ENCODE measurements at regions not wholly inside any gene's neighbourhood (a gene's known extent, or its start where the extent isn't known, plus 50 kb on each side); places are given as distances from the start of the nearest gene placed in this dataset.

DNA sequence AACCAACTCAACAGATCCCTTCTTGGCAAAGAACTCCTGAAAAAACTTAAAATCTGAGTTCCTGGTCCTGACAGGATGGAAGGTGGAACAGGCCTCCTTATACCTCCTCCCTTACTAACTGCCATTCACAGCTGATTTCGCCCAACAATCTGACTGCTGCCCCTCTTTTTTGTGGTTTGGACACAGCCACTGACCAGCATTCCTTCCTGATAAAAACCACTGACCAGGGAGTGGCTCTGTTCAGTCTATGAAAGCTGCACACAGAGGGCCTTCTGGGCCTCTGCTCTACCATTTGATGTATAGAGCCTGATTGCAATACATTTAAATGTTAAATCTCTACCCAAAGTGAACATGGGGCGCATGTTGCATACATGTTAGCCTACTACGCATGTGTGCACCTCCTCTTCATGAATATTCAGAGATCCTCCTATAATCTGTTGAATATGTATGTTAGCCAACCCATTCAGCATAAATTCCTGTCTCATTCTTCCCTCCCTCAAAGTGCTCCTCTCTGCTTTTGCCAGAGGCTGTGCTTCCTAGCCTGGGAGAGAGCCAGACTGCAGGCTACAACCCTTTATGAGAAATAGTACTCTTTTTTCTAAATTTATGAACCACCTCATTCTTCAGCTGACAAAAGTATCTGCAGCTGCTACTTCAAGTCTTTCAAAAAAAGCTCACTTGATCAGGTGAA is 93.7 kb upstream of the MRPS30 start:
- DNase-seq: no peak

GRCh38 chr5:44713446-44713845 is 95.3 kb upstream of the MRPS30 start:
- Histone ChIP-seq H3K27me3 (no peaks in the 10 kb centered on the region), H3K4me3 (no peak overlapping the region), H3K36me3 (no peaks in the 10 kb centered on the region), H3K4me1 (no peaks in the 10 kb centered on the region), H3K27ac (no peak overlapping the region), H3K9me3 (no peaks in the 10 kb centered on the region)
- TF ChIP-seq CTCF (IDR thresholded peaks at IDR 0.05) (no peak), POLR2A (IDR thresholded peaks at IDR 0.05) (no peak)
- no peak for DNase-seq

More for the DNA sequence above, 93.7 kb upstream of the MRPS30 start:
- TF ChIP-seq POLR2A (IDR thresholded peaks at IDR 0.05) (no peak), CTCF (IDR thresholded peaks at IDR 0.05) (no peak)
- Histone ChIP-seq H3K4me1 (no peaks in the 10 kb centered on the region), H3K9me3 (no peaks in the 10 kb centered on the region), H3K27ac (no peak overlapping the region), H3K36me3 (no peaks in the 10 kb centered on the region), H3K27me3 (no peaks in the 10 kb centered on the region), H3K4me3 (no peak overlapping the region)

- H3K4me3 ChIP-seq: no peak overlapping the region
Observed at GRCh38 chr5:44711901-44712300, 96.8 kb upstream of the MRPS30 start.

DNA sequence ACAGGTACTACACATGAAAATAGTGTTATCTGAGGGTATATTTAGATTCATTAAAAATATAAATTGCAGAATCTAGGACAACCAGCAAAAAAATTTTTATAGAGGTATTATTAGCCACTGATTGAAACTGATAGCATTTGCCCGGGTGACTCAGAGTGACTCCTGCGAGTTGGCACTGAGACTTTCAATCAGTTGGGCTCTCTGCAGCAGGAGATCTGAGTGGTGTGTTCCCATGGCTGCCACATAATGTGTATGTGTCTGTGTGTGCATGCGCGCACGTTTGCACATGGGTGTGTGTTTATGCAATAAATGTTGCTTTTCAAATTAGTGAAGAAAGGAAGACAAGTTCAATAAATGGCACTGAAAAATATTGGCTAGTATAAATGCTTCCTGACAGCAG is 100.1 kb upstream of the MRPS30 start:
- H3K27me3 ChIP-seq: no peaks in the 10 kb centered on the region
- no peaks in the 10 kb centered on the region for H3K9me3 ChIP-seq
- H3K27ac ChIP-seq: no peak overlapping the region
- H3K36me3 ChIP-seq: no peaks in the 10 kb centered on the region
- H3K4me3 ChIP-seq: no peak overlapping the region
- H3K4me1 ChIP-seq: no peaks in the 10 kb centered on the region
- TF ChIP-seq CTCF (IDR thresholded peaks at IDR 0.05) (no peak), POLR2A (IDR thresholded peaks at IDR 0.05) (no peak)
- no peak for DNase-seq

More at GRCh38 chr5:44711901-44712300, 96.8 kb upstream of the MRPS30 start:
- no peaks in the 10 kb centered on the region for H3K4me1 ChIP-seq
- TF ChIP-seq CTCF (IDR thresholded peaks at IDR 0.05): no peak
- no peak for TF ChIP-seq POLR2A (IDR thresholded peaks at IDR 0.05)
- DNase-seq: no peak
- no peaks in the 10 kb centered on the region for H3K36me3 ChIP-seq
- no peak overlapping the region for H3K27ac ChIP-seq
- no peaks in the 10 kb centered on the region for H3K27me3 ChIP-seq
- H3K9me3 ChIP-seq: no peaks in the 10 kb centered on the region

DNA sequence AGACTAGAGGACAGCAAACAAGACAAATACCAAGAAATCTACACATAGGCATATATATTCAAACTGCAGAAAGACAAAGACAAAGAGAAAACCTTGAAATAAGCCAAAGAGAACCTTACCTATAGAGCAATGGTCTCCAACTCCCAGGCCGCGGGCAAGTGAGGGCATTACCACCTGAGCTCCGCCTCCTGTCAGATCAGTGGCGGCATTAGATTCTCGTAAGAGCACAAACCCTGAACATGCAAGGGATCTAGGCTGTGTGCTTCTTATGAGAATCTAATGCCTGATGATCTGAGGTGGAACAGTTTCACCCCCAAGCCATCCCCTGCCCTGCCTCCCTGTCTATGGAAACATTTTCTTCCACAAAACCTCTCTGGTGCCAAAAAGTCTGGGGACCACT is 101.0 kb upstream of the MRPS30 start:
- H3K27me3 ChIP-seq: no peaks in the 10 kb centered on the region
- no peaks in the 10 kb centered on the region for H3K9me3 ChIP-seq
- TF ChIP-seq CTCF (IDR thresholded peaks at IDR 0.05) (no peak), POLR2A (IDR thresholded peaks at IDR 0.05) (no peak)
- H3K4me1 ChIP-seq: no peaks in the 10 kb centered on the region
- no peaks in the 10 kb centered on the region for H3K36me3 ChIP-seq
- no peak overlapping the region for H3K27ac ChIP-seq
- DNase-seq: no peak
- H3K4me3 ChIP-seq: no peak overlapping the region

- TF ChIP-seq CTCF (IDR thresholded peaks at IDR 0.05) (no peak), POLR2A (IDR thresholded peaks at IDR 0.05) (no peak)
- Histone ChIP-seq H3K27ac (no peak overlapping the region), H3K36me3 (no peaks in the 10 kb centered on the region), H3K9me3 (no peaks in the 10 kb centered on the region), H3K27me3 (no peaks in the 10 kb centered on the region), H3K4me1 (no peaks in the 10 kb centered on the region), H3K4me3 (no peak overlapping the region)
- DNase-seq: no peak
Observed at GRCh38 chr5:44697025-44697424, 111.7 kb upstream of the MRPS30 start.

Data from Peyer's patch (tissue), 4 donors.